ENCODE measurements at regions not wholly inside any gene's neighbourhood (a gene's known extent, or its start where the extent isn't known, plus 50 kb on each side); places are given as distances from the start of the nearest gene placed in this dataset.

- DNase-seq (ENCODE audit: low spot score), result no peak
- intact Hi-C loops (cut with DNase I), result no loop called here
Observed at GRCh38 chr20:7275645-7276237, 508.3 kb downstream of the BMP2 start.

- peak; percentile 86 for DNase-seq (ENCODE audit: low spot score)
Observed at GRCh38 chr20:7285918-7286556, 518.6 kb downstream of the BMP2 start.

GRCh38 chr20:7291323-7291943, 523.9 kb downstream of the BMP2 start:
- DNase-seq (ENCODE audit: low spot score), result no peak
- intact Hi-C loops (cut with DNase I), result no loop called here

More at GRCh38 chr20:7285918-7286556, 518.6 kb downstream of the BMP2 start:
- intact Hi-C loops (cut with DNase I), result no loop called here

GRCh38 chr20:7291946-7292345, 524.5 kb downstream of the BMP2 start:
- intact Hi-C loops (cut with DNase I), result no loop called here
- DNase-seq (ENCODE audit: low spot score), result no peak

GRCh38 chr20:7294816-7295360, 527.4 kb downstream of the BMP2 start:
- intact Hi-C loops (cut with DNase I), result no loop called here
- DNase-seq (ENCODE audit: low spot score), result no peak

- intact Hi-C loops (cut with DNase I), result no loop called here
- DNase-seq (ENCODE audit: low spot score), result no peak
Observed at GRCh38 chr20:7301807-7302206, 534.3 kb downstream of the BMP2 start.

GRCh38 chr20:7302250-7302649, 534.8 kb downstream of the BMP2 start:
- intact Hi-C loops (cut with DNase I), result no loop called here
- DNase-seq (ENCODE audit: low spot score), result no peak

GRCh38 chr20:7305976-7306375, 538.5 kb downstream of the BMP2 start:
- intact Hi-C loops (cut with DNase I), result no loop called here
- no peak for DNase-seq (ENCODE audit: low spot score)

GRCh38 chr20:7308163-7308562, 540.7 kb downstream of the BMP2 start:
- intact Hi-C loops (cut with DNase I), result loop anchor here in 1 of 2 donors (2.0 kb wide), 1 partner anchor 45 kb away; no protein-coding TSS in a partner anchor
- no peak for DNase-seq (ENCODE audit: low spot score)

GRCh38 chr20:7313047-7313446, 545.6 kb downstream of the BMP2 start:
- intact Hi-C loops (cut with DNase I), result no loop called here
- no peak for DNase-seq (ENCODE audit: low spot score)

- intact Hi-C loops (cut with DNase I), result no loop called here
- DNase-seq (ENCODE audit: low spot score), result no peak
Observed at GRCh38 chr20:7323957-7324356, 556.5 kb downstream of the BMP2 start.

GRCh38 chr20:7327810-7328209, 560.3 kb downstream of the BMP2 start:
- DNase-seq (ENCODE audit: low spot score), result no peak
- intact Hi-C loops (cut with DNase I), result no loop called here

- intact Hi-C loops (cut with DNase I), result no loop called here
- DNase-seq (ENCODE audit: low spot score), result no peak
Observed at GRCh38 chr20:7330850-7331249, 563.4 kb downstream of the BMP2 start.

GRCh38 chr20:7332169-7332568, 564.7 kb downstream of the BMP2 start:
- intact Hi-C loops (cut with DNase I), result no loop called here

GRCh38 chr20:7333841-7334240, 566.4 kb downstream of the BMP2 start:
- intact Hi-C loops (cut with DNase I), result no loop called here
- DNase-seq (ENCODE audit: low spot score), result no peak

More at GRCh38 chr20:7332169-7332568, 564.7 kb downstream of the BMP2 start:
- DNase-seq (ENCODE audit: low spot score), result no peak

GRCh38 chr20:7346026-7346425, 578.5 kb downstream of the BMP2 start:
- intact Hi-C loops (cut with DNase I), result no loop called here

GRCh38 chr20:7346562-7346961, 579.1 kb downstream of the BMP2 start:
- intact Hi-C loops (cut with DNase I), result no loop called here
- no peak for DNase-seq (ENCODE audit: low spot score)

More at GRCh38 chr20:7346026-7346425, 578.5 kb downstream of the BMP2 start:
- no peak for DNase-seq (ENCODE audit: low spot score)

GRCh38 chr20:7347409-7347808, 579.9 kb downstream of the BMP2 start:
- DNase-seq (ENCODE audit: low spot score), result no peak
- intact Hi-C loops (cut with DNase I), result no loop called here

GRCh38 chr20:7348253-7348652, 580.8 kb downstream of the BMP2 start:
- intact Hi-C loops (cut with DNase I), result no loop called here
- no peak for DNase-seq (ENCODE audit: low spot score)

- intact Hi-C loops (cut with DNase I), result loop anchor here in 1 of 2 donors (2.0 kb wide), 1 partner anchor 43 kb away; no protein-coding TSS in a partner anchor
- DNase-seq (ENCODE audit: low spot score), result no peak
Observed at GRCh38 chr20:7352165-7352564, 584.7 kb downstream of the BMP2 start.

All from posterior vena cava (tissue), 2 donors.